ENCODE measurements at regions not wholly inside any gene's neighbourhood (a gene's known extent, or its start where the extent isn't known, plus 50 kb on each side); places are given as distances from the start of the nearest gene placed in this dataset.

DNA sequence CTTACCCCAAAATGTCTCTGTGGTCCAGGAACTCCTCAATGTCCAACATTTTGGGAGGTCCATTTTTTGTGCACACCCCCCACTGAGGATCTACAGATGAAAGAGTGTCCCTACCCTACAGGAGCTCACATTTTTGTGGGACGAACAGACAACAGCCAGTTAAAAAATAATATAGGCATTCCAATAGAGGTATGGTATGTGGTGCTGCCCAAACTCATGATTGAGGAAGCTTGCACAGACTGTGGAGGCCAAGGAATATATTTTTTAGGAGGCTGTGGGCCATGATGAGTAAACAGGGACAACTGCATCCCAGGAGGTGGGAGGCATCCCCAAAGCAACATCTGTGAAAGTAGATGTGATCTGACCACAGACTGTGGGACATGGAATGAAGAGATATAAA is 181.0 kb upstream of the HCCS start:
- FAIRE-seq (no peak), DNase-seq (no peak)
- H3K9ac ChIP-seq (ENCODE audit: low read length in 3 of 3) = no peak overlapping the region
- no peaks in the 10 kb centered on the region for H3K27me3 ChIP-seq (ENCODE audit: control insufficient read depth, insufficient read depth, low read length)
- H3K4me1 ChIP-seq (ENCODE audit: control insufficient read depth in 2 of 3, insufficient read depth in 2 of 3, low read depth in 1 of 3, low read length in 3 of 3) = no peaks in the 10 kb centered on the region
- no peak overlapping the region for H3K27ac ChIP-seq (ENCODE audit: low read depth in 2 of 2, low read length in 2 of 2)
- H3K4me3 ChIP-seq (ENCODE audit: low read length in 3 of 3) = no peak overlapping the region
- no peaks in the 10 kb centered on the region for H3K36me3 ChIP-seq (ENCODE audit: control insufficient read depth in 2 of 3, insufficient read depth in 3 of 3, low read length in 3 of 3)
- TF ChIP-seq, protein P1, sequence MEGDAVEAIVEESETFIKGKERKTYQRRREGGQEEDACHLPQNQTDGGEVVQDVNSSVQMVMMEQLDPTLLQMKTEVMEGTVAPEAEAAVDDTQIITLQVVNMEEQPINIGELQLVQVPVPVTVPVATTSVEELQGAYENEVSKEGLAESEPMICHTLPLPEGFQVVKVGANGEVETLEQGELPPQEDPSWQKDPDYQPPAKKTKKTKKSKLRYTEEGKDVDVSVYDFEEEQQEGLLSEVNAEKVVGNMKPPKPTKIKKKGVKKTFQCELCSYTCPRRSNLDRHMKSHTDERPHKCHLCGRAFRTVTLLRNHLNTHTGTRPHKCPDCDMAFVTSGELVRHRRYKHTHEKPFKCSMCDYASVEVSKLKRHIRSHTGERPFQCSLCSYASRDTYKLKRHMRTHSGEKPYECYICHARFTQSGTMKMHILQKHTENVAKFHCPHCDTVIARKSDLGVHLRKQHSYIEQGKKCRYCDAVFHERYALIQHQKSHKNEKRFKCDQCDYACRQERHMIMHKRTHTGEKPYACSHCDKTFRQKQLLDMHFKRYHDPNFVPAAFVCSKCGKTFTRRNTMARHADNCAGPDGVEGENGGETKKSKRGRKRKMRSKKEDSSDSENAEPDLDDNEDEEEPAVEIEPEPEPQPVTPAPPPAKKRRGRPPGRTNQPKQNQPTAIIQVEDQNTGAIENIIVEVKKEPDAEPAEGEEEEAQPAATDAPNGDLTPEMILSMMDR (IDR thresholded peaks at IDR 0.05; ENCODE audit: borderline replicate concordance, extremely low read depth, insufficient read depth) = no peak
- H3K9me3 ChIP-seq (ENCODE audit: control insufficient read depth in 2 of 3, insufficient read depth in 1 of 3, low read length in 3 of 3) = no peaks in the 10 kb centered on the region
- intact Hi-C loops (cut with DNase I) = no loop called here

DNA sequence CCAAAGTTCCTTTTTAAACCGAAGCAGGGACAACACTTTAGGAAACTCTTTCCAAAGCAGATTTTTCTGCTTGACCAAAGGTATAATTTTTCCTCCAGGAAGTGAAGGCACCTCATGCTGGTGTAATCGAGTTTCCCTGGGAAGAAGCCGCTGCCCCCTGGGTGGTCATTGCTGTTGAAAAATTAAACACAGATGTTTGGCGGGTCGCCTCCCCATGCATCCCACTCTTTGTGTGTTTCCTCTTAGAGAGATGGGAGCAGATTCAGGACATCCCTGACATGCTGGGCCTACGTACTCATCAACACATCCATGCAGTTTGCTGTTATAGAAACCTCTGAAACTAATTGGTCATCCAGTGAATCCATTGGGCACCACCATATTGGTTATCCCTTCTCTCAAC is 179.2 kb upstream of the HCCS start:
- Histone ChIP-seq H3K9ac (ENCODE audit: low read length in 3 of 3) (no peak overlapping the region), H3K4me1 (ENCODE audit: control insufficient read depth in 2 of 3, insufficient read depth in 2 of 3, low read depth in 1 of 3, low read length in 3 of 3) (no peaks in the 10 kb centered on the region), H3K36me3 (ENCODE audit: control insufficient read depth in 2 of 3, insufficient read depth in 3 of 3, low read length in 3 of 3) (no peaks in the 10 kb centered on the region), H3K4me3 (ENCODE audit: low read length in 3 of 3) (no peak overlapping the region), H3K9me3 (ENCODE audit: control insufficient read depth in 2 of 3, insufficient read depth in 1 of 3, low read length in 3 of 3) (no peaks in the 10 kb centered on the region), H3K27me3 (ENCODE audit: control insufficient read depth, insufficient read depth, low read length) (no peaks in the 10 kb centered on the region), H3K27ac (ENCODE audit: low read depth in 2 of 2, low read length in 2 of 2) (no peak overlapping the region)
- intact Hi-C loops (cut with DNase I) = no loop called here
- FAIRE-seq (no peak), DNase-seq (no peak)
- TF ChIP-seq, protein P1 (IDR thresholded peaks at IDR 0.05; ENCODE audit: borderline replicate concordance, extremely low read depth, insufficient read depth) = no peak

DNA sequence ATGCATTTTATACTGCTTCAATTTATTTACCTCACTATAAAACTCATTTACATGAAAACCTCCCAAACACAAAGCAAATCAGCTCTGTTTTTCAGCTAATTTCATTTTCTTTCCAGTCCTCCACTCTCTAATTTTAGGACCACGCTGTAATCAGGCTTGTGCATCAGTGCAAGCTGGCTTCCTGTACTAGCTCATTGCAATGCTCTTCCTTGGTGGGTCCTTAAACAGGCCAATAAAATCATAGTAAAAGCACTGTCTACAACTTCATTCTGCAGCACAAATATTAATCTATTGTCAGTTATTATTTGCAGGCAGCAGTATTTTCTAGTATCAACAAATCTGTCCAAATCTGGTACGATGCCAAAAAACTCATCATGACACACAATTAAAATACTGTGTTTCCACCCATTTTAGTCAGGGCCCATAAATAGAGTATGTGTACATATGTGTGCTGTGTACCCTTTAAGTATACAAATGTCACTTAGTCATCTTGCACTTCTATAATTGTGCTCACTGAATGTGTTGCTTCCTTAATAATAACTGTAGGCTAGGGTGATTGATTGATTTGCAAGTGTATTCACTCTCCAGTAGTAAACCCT is 178.2 kb upstream of the HCCS start:
- FAIRE-seq (no peak), DNase-seq (no peak)
- Histone ChIP-seq H3K36me3 (ENCODE audit: control insufficient read depth in 2 of 3, insufficient read depth in 3 of 3, low read length in 3 of 3) (no peaks in the 10 kb centered on the region), H3K4me1 (ENCODE audit: control insufficient read depth in 2 of 3, insufficient read depth in 2 of 3, low read depth in 1 of 3, low read length in 3 of 3) (no peaks in the 10 kb centered on the region), H3K9me3 (ENCODE audit: control insufficient read depth in 2 of 3, insufficient read depth in 1 of 3, low read length in 3 of 3) (no peaks in the 10 kb centered on the region), H3K4me3 (ENCODE audit: low read length in 3 of 3) (no peak overlapping the region), H3K27me3 (ENCODE audit: control insufficient read depth, insufficient read depth, low read length) (no peaks in the 10 kb centered on the region), H3K27ac (ENCODE audit: low read depth in 2 of 2, low read length in 2 of 2) (no peak overlapping the region), H3K9ac (ENCODE audit: low read length in 3 of 3) (no peak overlapping the region)
- TF ChIP-seq, protein P1 (IDR thresholded peaks at IDR 0.05; ENCODE audit: borderline replicate concordance, extremely low read depth, insufficient read depth) = no peak
- intact Hi-C loops (cut with DNase I) = no loop called here

DNA sequence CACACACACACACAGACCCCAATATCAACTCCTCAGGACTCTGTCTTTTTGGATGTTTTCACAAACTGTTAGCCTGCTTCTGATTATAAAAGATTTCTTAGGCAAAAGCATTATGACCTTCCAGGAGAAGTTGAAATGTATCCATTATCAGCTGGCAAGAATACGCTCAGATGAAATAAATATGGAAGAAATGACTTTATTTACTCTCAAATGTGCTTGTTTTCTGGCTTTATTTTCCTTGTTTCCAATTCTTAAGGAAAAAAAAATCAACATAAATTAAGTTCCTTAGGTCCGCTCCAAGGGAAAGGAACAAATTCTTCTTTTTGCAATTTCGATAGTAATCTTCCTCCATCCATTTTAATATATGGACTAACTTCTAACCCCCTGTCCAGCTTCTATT is 175.6 kb upstream of the HCCS start:
- Histone ChIP-seq H3K9me3 (ENCODE audit: control insufficient read depth in 2 of 3, insufficient read depth in 1 of 3, low read length in 3 of 3) (no peaks in the 10 kb centered on the region), H3K36me3 (ENCODE audit: control insufficient read depth in 2 of 3, insufficient read depth in 3 of 3, low read length in 3 of 3) (no peaks in the 10 kb centered on the region), H3K4me1 (ENCODE audit: control insufficient read depth in 2 of 3, insufficient read depth in 2 of 3, low read depth in 1 of 3, low read length in 3 of 3) (no peaks in the 10 kb centered on the region), H3K27ac (ENCODE audit: low read depth in 2 of 2, low read length in 2 of 2) (no peak overlapping the region), H3K27me3 (ENCODE audit: control insufficient read depth, insufficient read depth, low read length) (no peaks in the 10 kb centered on the region), H3K9ac (ENCODE audit: low read length in 3 of 3) (no peak overlapping the region), H3K4me3 (ENCODE audit: low read length in 3 of 3) (no peak overlapping the region)
- DNase-seq = no peak
- TF ChIP-seq, protein P1 (IDR thresholded peaks at IDR 0.05; ENCODE audit: borderline replicate concordance, extremely low read depth, insufficient read depth) = no peak
- intact Hi-C loops (cut with DNase I) = no loop called here
- no peak for FAIRE-seq

Data from kidney (tissue), 13 donors.